AG04450 (cell line): ENCODE measurements at regions not wholly inside any gene's neighbourhood (a gene's known extent, or its start where the extent isn't known, plus 50 kb on each side); places are given as distances from the start of the nearest gene placed in this dataset.

Source experiments
- CTCF ChIA-PET: fragments of 300-600, 350-600 bp; formaldehyde crosslinking; extraction: SDS; loops from one replicate; lab custom pipeline; 2022; ENCODE audit warnings: antibody characterized with exemption, inconsistent platforms; lab: Charles Lee
- POLR2A ChIA-PET: fragments of 350-600 bp; formaldehyde crosslinking; extraction: SDS; loops from one replicate; lab custom pipeline; 2021; ENCODE audit warnings: antibody characterized with exemption, inconsistent platforms; lab: Yijun Ruan, JAX
- DNase-seq: peaks from one replicate; pipeline ENCODE4 v3.0.0-alpha.2; 2011; ENCODE audit warnings: low read depth, low spot score
- H3K27ac ChIP-seq: one replicate; pipeline ENCODE4 v1.5.1; 2012; ENCODE audit warnings: low read depth, low read length, control low read depth
- H3K27me3 ChIP-seq: one replicate; pipeline ENCODE4 v1.6.0; 2012; ENCODE audit warnings: low read length; ENCODE audit not compliant: control insufficient read depth, insufficient read depth
- H3K4me3 ChIP-seq: 2 replicates; pipeline ENCODE4 v1.5.1; 2011; ENCODE audit warnings: mild to moderate bottlenecking, low read depth, low read length, control low read depth
- H3K9me3 ChIP-seq: 2 replicates; pipeline ENCODE4 v1.5.1; 2012; ENCODE audit warnings: low read length; ENCODE audit not compliant: control insufficient read depth, insufficient read depth
- CTCF ChIP-seq: IDR thresholded peaks from 2 replicates; pipeline ENCODE4 v1.5.1; 2011; ENCODE audit warnings: low read depth, low read length, control low read depth, inconsistent platforms

- H3K4me3 ChIP-seq, result no peak overlapping the region
- no peak for DNase-seq
- H3K27ac ChIP-seq, result no peak overlapping the region
- TF ChIP-seq CTCF, result no peak
- peaks cover 13% of the 10 kb centered on the region for H3K9me3 ChIP-seq
- CTCF ChIA-PET, result no interaction called here
- POLR2A ChIA-PET, result no interaction called here
- H3K27me3 ChIP-seq, result no peaks in the 10 kb centered on the region
Observed at GRCh38 chr7:153301936-153302335, 542.4 kb downstream of the ACTR3B start.

DNA sequence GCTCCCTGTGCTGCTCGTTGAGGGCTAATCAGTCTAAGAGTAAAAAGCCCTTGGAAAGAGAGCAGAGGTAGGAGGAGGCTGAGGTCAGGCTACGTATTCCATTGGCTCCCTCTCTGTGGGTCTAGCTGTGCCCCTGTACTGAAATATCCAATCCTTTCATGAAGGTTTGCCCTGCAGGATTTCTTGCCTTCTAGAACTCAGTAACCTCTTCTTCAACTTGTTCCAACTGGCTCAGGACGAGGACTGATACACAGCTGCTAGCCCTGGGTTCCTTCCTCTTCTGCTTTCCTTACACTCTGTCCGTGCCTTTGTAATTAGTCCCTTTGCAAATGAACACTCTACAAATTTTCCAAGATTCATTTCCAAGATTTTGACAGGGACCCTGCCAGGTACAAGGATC is 560.5 kb downstream of the ACTR3B start:
- peaks cover 25% of the 10 kb centered on the region for H3K9me3 ChIP-seq
- POLR2A ChIA-PET, result no interaction called here
- no peak overlapping the region for H3K27ac ChIP-seq
- no peak for DNase-seq
- no peaks in the 10 kb centered on the region for H3K27me3 ChIP-seq
- no peak for TF ChIP-seq CTCF
- CTCF ChIA-PET, result no interaction called here
- no peak overlapping the region for H3K4me3 ChIP-seq

DNA sequence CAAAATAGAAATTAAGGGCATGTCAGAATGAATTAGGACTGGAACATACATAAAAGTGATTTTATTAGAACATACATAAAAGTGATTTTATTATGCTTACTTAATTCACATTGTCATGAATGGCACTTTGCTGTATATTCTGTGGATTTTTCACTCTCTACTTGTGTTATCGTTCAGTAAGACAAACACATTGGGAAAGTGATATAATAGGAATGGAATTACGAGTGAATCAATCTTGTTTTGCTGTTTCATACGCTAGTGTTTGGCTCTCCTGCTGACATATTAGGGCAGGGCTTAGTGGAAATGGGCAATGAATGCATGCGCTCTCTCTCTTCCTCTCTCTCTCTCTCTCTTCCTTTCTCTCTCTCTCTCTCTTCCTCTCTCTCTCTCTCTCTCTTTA is 561.1 kb downstream of the ACTR3B start:
- no peak for DNase-seq
- POLR2A ChIA-PET, result no interaction called here
- H3K27me3 ChIP-seq, result no peaks in the 10 kb centered on the region
- no peak for TF ChIP-seq CTCF
- CTCF ChIA-PET, result no interaction called here
- peaks cover 26% of the 10 kb centered on the region for H3K9me3 ChIP-seq
- no peak overlapping the region for H3K27ac ChIP-seq
- no peak overlapping the region for H3K4me3 ChIP-seq

GRCh38 chr7:153322991-153323390 is 563.4 kb downstream of the ACTR3B start:
- Histone ChIP-seq H3K27me3 (no peaks in the 10 kb centered on the region), H3K27ac (no peak overlapping the region), H3K4me3 (no peak overlapping the region), H3K9me3 (peaks cover 29% of the 10 kb centered on the region)
- ChIA-PET CTCF (no interaction called here), POLR2A (no interaction called here)
- DNase-seq, result no peak
- TF ChIP-seq CTCF, result no peak

- no peak for DNase-seq
- POLR2A ChIA-PET, result no interaction called here
- CTCF ChIA-PET, result no interaction called here
- no peak for TF ChIP-seq CTCF
- no peak overlapping the region for H3K27ac ChIP-seq
- peaks cover 32% of the 10 kb centered on the region for H3K9me3 ChIP-seq
- H3K27me3 ChIP-seq, result no peaks in the 10 kb centered on the region
- H3K4me3 ChIP-seq, result no peak overlapping the region
Observed at GRCh38 chr7:153324094-153324493, 564.5 kb downstream of the ACTR3B start.
